ENCODE measurements at regions not wholly inside any gene's neighbourhood (a gene's known extent, or its start where the extent isn't known, plus 50 kb on each side); places are given as distances from the start of the nearest gene placed in this dataset.

- no peak for DNase-seq (ENCODE audit: low read depth, low spot score)
Measured at GRCh38 chr13:105333416-105333815, 1202.0 kb downstream of the EFNB2 start.

DNA sequence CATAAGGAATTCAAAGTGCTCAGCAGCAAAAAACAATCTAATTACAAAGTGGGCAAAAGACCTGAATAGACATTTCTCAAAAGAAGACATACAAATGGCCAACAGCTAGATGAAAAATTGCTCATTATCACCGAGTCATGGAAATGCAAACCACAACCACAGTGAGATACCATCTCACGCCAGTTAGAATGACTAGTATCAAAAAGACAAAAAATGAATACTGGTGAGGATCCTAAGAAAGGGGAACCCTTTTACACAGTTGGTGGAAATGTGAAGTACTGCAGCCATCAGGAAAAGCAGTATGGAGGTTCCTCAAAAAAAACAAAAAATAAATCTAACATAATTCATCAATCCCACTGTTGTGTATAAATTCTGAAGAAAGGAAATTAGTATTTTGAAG lies 1206.1 kb downstream of the EFNB2 start:
- no peak for DNase-seq (ENCODE audit: low read depth, low spot score)

DNA sequence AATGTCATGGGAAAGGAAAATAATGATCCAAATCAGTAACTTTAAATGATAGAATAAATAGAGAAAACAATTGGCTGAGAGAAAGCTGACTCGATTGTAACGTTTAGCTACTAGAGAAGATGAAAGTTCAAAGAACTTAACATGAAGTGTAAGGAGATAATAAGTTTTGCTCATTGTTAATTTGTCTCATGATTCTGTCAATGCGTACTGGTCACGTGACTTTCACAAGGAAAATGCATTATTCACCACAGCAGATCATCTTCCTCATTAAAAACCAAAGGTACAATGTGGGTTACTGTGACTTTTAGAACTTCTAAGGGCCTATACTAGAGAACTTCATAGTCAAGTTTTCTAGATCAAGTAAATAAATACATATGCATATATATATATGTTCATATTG lies 1207.2 kb downstream of the EFNB2 start:
- DNase-seq (ENCODE audit: low read depth, low spot score): no peak

DNA sequence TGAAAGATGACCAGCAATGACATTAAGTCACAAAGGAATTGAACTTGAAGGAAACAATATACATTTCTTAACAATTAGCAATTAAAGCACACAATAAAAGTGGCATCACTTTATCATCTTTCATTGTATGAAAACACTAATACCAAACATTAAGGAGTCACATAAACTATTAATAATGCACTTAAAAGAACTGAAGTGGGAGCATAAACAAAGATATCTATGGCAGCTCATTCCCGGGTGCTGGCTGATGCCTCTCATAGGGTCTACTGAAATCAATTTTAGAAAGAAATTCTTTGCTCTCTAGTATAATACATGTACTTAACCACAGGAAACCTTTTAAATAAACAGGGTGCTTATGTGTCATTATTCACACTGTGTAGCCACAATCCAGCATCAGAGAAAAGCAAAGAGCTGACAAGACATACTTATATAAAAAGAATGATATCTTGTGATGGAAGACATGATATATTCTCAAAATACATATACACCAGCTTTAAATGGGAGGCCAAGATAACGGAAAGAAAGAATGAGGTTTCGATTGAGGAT lies 1207.8 kb downstream of the EFNB2 start:
- DNase-seq (ENCODE audit: low read depth, low spot score): no peak

- DNase-seq (ENCODE audit: low read depth, low spot score): no peak
Measured at GRCh38 chr13:105319875-105320274, 1215.6 kb downstream of the EFNB2 start.

- no peak for DNase-seq (ENCODE audit: low read depth, low spot score)
Measured at GRCh38 chr13:105316731-105317130, 1218.7 kb downstream of the EFNB2 start.

DNA sequence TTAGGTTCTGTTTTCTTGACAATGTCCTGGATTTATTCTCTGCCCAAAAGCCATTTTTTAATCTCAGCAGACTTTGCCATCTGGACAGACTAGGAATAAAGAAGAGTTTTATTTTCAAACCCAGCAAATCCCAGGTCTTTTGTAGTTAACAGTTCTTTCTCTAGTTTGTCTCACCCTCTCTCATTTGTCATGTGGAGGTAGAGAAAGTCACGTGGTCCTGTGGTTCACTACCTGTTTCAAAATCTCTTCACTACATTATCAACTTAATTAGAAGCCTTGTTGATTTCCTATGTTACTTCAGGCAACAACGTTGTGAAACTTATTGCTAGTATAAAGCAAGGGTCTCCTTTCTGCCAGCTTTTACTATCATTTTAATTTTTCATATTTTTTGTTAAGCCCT lies 1222.6 kb downstream of the EFNB2 start:
- no peak for DNase-seq (ENCODE audit: low read depth, low spot score)

GRCh38 chr13:105311094-105311493 lies 1224.4 kb downstream of the EFNB2 start:
- DNase-seq (ENCODE audit: low read depth, low spot score): no peak

GRCh38 chr13:105307776-105308175 lies 1227.7 kb downstream of the EFNB2 start:
- no peak for DNase-seq (ENCODE audit: low read depth, low spot score)

- no peak for DNase-seq (ENCODE audit: low read depth, low spot score)
Measured at GRCh38 chr13:105297839-105298238, 1237.6 kb downstream of the EFNB2 start.

GRCh38 chr13:105291987-105292386 lies 1243.5 kb downstream of the EFNB2 start:
- no peak for DNase-seq (ENCODE audit: low read depth, low spot score)

DNA sequence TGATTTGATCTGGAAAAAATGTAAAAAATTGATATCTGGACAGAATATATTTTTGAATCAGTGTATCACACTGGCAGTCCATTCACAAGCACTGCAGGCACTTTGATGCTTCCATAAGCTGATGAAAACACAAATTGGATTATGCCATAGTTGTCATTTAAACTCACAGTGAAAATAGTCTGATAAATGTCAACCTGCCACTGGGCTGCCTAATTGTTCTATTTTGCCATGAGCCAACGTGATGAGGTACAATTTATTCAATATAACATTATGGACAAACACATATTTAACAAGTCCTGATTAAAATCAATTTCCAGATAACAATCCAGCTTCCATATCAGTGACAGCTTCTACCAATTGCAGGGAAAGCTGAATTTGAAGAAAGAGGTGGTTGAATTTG lies 1244.9 kb downstream of the EFNB2 start:
- DNase-seq (ENCODE audit: low read depth, low spot score): no peak

GRCh38 chr13:105285526-105285925 lies 1249.9 kb downstream of the EFNB2 start:
- DNase-seq (ENCODE audit: low read depth, low spot score): no peak

- DNase-seq (ENCODE audit: low read depth, low spot score): no peak
Measured at GRCh38 chr13:105282406-105283285, 1252.8 kb downstream of the EFNB2 start.

GRCh38 chr13:105278943-105279381 lies 1256.5 kb downstream of the EFNB2 start:
- DNase-seq (ENCODE audit: low read depth, low spot score): no peak

- DNase-seq (ENCODE audit: low read depth, low spot score): no peak
Measured at GRCh38 chr13:105276571-105276970, 1258.9 kb downstream of the EFNB2 start.

DNA sequence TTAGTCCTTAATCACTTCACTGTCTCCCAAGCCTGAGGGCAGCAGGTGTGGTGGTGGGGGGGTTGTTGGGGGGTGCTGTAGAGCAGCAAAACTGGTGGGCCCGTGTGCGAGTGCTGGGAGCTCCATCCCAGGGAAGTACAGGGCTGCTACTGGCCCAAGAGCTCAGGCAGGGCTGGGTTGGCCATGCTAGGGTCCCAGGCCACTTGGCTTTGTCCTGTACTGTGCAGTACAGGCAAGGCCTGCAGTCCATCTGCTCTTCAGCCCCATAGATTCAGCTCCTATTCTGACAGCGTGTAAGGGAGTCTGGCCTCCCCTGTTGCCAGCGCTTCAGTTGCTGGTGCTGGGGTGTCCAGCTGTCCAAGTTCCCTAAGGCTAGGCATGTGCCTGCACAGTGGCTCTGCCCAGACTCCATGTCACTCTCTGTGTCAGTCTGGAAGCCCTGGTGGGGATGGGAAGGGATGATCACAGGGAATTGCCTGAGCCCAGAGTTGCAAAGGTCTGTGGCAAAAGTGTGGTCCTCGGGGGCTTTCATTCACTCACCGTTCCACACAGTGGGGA lies 1261.7 kb downstream of the EFNB2 start:
- no peak for DNase-seq (ENCODE audit: low read depth, low spot score)

- no peak for DNase-seq (ENCODE audit: low read depth, low spot score)
Measured at GRCh38 chr13:105272660-105273631, 1262.5 kb downstream of the EFNB2 start.

DNA sequence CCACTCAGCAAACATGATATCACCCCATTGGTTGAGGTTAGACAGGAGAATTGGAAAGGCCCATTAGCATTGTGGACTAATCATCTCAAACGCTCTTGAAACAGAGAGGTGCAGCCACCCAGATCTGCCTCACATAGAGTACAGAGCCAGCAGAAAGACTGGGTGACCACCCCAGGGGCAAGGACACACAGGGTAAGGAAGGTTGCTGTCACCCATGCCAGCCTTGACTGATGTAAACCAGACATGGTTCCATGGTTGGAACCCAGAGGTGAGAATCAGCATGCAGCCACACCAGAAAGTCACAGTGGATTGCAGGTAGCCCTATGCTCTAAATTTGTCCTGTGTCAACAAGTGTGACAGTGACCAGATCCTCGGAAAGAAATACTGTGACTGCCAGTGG lies 1268.8 kb downstream of the EFNB2 start:
- DNase-seq (ENCODE audit: low read depth, low spot score): no peak

- no peak for DNase-seq (ENCODE audit: low read depth, low spot score)
Measured at GRCh38 chr13:105262579-105262978, 1272.9 kb downstream of the EFNB2 start.

- no peak for DNase-seq (ENCODE audit: low read depth, low spot score)
Measured at GRCh38 chr13:105259426-105259825, 1276.0 kb downstream of the EFNB2 start.

DNA sequence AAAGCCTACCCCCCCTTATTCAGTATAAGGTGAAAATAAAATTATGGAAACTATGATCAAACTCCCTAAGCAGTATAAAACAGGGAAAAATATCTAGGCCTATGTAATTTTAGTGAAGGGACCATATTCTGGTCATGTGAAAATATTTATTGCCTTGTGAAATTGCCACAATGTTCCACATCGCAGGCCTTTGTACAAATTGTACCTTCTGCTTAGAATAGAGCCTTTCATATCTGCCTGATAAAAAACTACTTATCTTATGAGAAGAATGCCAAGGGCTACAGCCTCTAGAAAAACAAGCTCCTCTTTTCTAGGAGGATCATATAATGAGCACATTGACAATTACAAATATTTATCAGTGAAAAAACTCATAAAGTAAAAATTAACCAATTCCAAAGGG lies 1280.0 kb downstream of the EFNB2 start:
- no peak for DNase-seq (ENCODE audit: low read depth, low spot score)
